IMR-90 (cell line): ENCODE measurements at regions not wholly inside any gene's neighbourhood (a gene's known extent, or its start where the extent isn't known, plus 50 kb on each side); places are given as distances from the start of the nearest gene placed in this dataset.

Source experiments
- ATAC-seq: fragments of 200-7000 bp; cut with Tn5 transposase; 2 replicates; pipeline ENCODE4 v1.9.1; 2020; ENCODE audit warnings: low read depth, mild to moderate bottlenecking, moderate library complexity
- BruUV-seq: library from RNA; stranded (reverse); fragments of 400-500 nt; replicated peaks from 2 replicates; lab custom pipeline; 2021; lab: Mats Ljungman, UMichigan
- CTCF ChIA-PET: fragments of 300-600 bp; formaldehyde crosslinking; extraction: SDS; loops from one replicate; lab custom pipeline; 2021; ENCODE audit warnings: antibody characterized with exemption; lab: Yijun Ruan, JAX
- POLR2A ChIA-PET: fragments of 300-600 bp; sonication (Branson Sonifier 250); formaldehyde crosslinking; loops from one replicate; lab custom pipeline; 2022; ENCODE audit warnings: antibody characterized with exemption; ENCODE audit not compliant: unreplicated experiment; lab: Charles Lee
- DNase-seq: peaks from one replicate; pipeline ENCODE4 v3.0.0; 2013
- H2AFZ ChIP-seq: replicated peaks from 2 replicates; pipeline ENCODE3; 2013; ENCODE audit warnings: low read length, mild to moderate bottlenecking; ENCODE audit not compliant: poor library complexity
- H2AK5ac ChIP-seq: 2 replicates; pipeline ENCODE4 v1.6.1; 2013; ENCODE audit warnings: low read depth, low read length, inconsistent platforms
- H2AK9ac ChIP-seq: replicated peaks from 2 replicates; pipeline ENCODE3; 2013; ENCODE audit warnings: mild to moderate bottlenecking, low read depth, low read length, moderate library complexity; ENCODE audit not compliant: poor library complexity
- H2BK120ac ChIP-seq: 2 replicates; pipeline ENCODE4 v1.6.1; 2013; ENCODE audit warnings: low read depth, low read length, inconsistent platforms
- H2BK15ac ChIP-seq: 3 replicates; pipeline ENCODE4 v1.6.1; 2013; ENCODE audit warnings: low read depth, low read length, inconsistent platforms
- H2BK20ac ChIP-seq: 2 replicates; pipeline ENCODE4 v1.6.1; 2013; ENCODE audit warnings: low read depth, mild to moderate bottlenecking, inconsistent platforms, low read length, moderate library complexity
- H2BK5ac ChIP-seq: 2 replicates; pipeline ENCODE4 v1.6.1; 2013; ENCODE audit warnings: mild to moderate bottlenecking, low read depth, low read length, inconsistent platforms; ENCODE audit not compliant: poor library complexity, severe bottlenecking
- H3K14ac ChIP-seq: replicated peaks from 2 replicates; pipeline ENCODE4 v1.6.1; 2013; ENCODE audit warnings: low read depth, low read length, inconsistent platforms
- H3K18ac ChIP-seq: 2 replicates; pipeline ENCODE4 v1.6.1; 2013; ENCODE audit warnings: low read depth, low read length, control low read depth
- H3K23ac ChIP-seq: 2 replicates; pipeline ENCODE4 v1.6.1; 2013; ENCODE audit warnings: low read depth, low read length, inconsistent platforms
- H3K27ac ChIP-seq: 2 replicates; pipeline ENCODE4 v1.5.1; 2013; ENCODE audit warnings: mild to moderate bottlenecking, control low read depth, low read length; ENCODE audit not compliant: insufficient read depth
- H3K27me3 ChIP-seq: 2 replicates; pipeline ENCODE4 v1.6.1; 2013; ENCODE audit warnings: low read length; ENCODE audit not compliant: control insufficient read depth, insufficient read depth
- H3K36me3 ChIP-seq: 2 replicates; pipeline ENCODE4 v1.6.1; 2013; ENCODE audit warnings: low read length, mixed read lengths; ENCODE audit not compliant: control insufficient read depth, insufficient read depth
- H3K4ac ChIP-seq: 2 replicates; pipeline ENCODE4 v1.6.1; 2013; ENCODE audit warnings: low read depth, low read length, inconsistent platforms
- H3K4me1 ChIP-seq: 2 replicates; pipeline ENCODE4 v1.6.1; 2013; ENCODE audit warnings: low read length, mixed read lengths; ENCODE audit not compliant: control insufficient read depth, insufficient read depth
- H3K4me2 ChIP-seq: 2 replicates; pipeline ENCODE4 v1.6.1; 2013; ENCODE audit warnings: low read depth, mild to moderate bottlenecking, control low read depth, low read length, moderate library complexity
- H3K4me3 ChIP-seq: 2 replicates; pipeline ENCODE4 v1.5.1; 2013; ENCODE audit warnings: low read depth, mild to moderate bottlenecking, control low read depth, low read length, moderate library complexity; ENCODE audit not compliant: insufficient read depth
- H3K56ac ChIP-seq: 2 replicates; pipeline ENCODE4 v1.6.1; 2013; ENCODE audit warnings: low read length, inconsistent platforms; ENCODE audit not compliant: insufficient read depth; ENCODE audit errors: extremely low read depth
- H3K79me1 ChIP-seq, 2 experiments: 2 replicates each; pipeline ENCODE4 v1.6.1; 2013; ENCODE audit warnings: low read length in 2 of 2, inconsistent platforms in 1 of 2, low read depth in 1 of 2
- H3K9ac ChIP-seq: 2 replicates; pipeline ENCODE4 v1.6.1; 2013; ENCODE audit warnings: low read depth, low read length, control low read depth
- H3K9me1 ChIP-seq: 2 replicates; pipeline ENCODE4 v1.6.1; 2013; ENCODE audit warnings: low read length, inconsistent platforms; ENCODE audit not compliant: insufficient read depth
- H3K9me3 ChIP-seq: 2 replicates; pipeline ENCODE4 v1.6.1; 2013; ENCODE audit warnings: low read length; ENCODE audit not compliant: control insufficient read depth, insufficient read depth
- H4K20me1 ChIP-seq: 2 replicates; pipeline ENCODE4 v1.6.1; 2013; ENCODE audit warnings: low read length, inconsistent platforms; ENCODE audit not compliant: insufficient read depth
- H4K5ac ChIP-seq: 2 replicates; pipeline ENCODE4 v1.6.1; 2013; ENCODE audit warnings: mild to moderate bottlenecking, low read depth, low read length, control low read depth
- H4K8ac ChIP-seq, 2 experiments: 2 replicates each; pipeline ENCODE4 v1.6.1; 2013; ENCODE audit warnings: low read depth in 2 of 2, low read length in 2 of 2, control low read depth in 1 of 2, inconsistent platforms in 1 of 2
- H4K91ac ChIP-seq: 2 replicates; pipeline ENCODE4 v1.6.1; 2013; ENCODE audit warnings: low read depth, low read length, inconsistent platforms; ENCODE audit not compliant: insufficient read depth
- FOS ChIP-seq: fragments of 150-350 bp; IDR thresholded peaks from 2 replicates; pipeline ENCODE4 v1.6.1; 2016; ENCODE audit warnings: low read depth, low read length
- NFE2L2 ChIP-seq: fragments of 150-350 bp; IDR thresholded peaks from 2 replicates; pipeline ENCODE4 v1.6.1; 2016; ENCODE audit warnings: low read depth, mild to moderate bottlenecking, low read length
- POLR2A ChIP-seq: IDR thresholded peaks from 2 replicates; pipeline ENCODE4 v1.6.1; 2012; ENCODE audit warnings: mild to moderate bottlenecking, low read depth, low read length
- RAD21 ChIP-seq: IDR thresholded peaks from 2 replicates; pipeline ENCODE4 v1.6.1; 2012; ENCODE audit warnings: low read length, improper control_type of control experiment
- SMC3 ChIP-seq: fragments of 150-350 bp; IDR thresholded peaks from 2 replicates; pipeline ENCODE4 v1.6.1; 2016; ENCODE audit warnings: low read depth, mild to moderate bottlenecking, antibody characterized with exemption, low read length, moderate library complexity
- WGBS, 2 experiments: methylation state at CpG; one replicate each; pipeline versions ENCODE4 v1.1.5 to v1.1.7; 2013; ENCODE audit warnings: missing lambda C conversion rate in 2 of 2; ENCODE audit not compliant: insufficient read length in 1 of 2; ENCODE audit errors: extremely low coverage in 2 of 2; 5-methylcytosine and 5-hydroxymethylcytosine counted together
- dilution Hi-C: fragments of 300-500 bp; cut with HindIII; formaldehyde crosslinking; loops from one replicate; pipeline ENCODE4 v1.14.3; 2018; ENCODE audit warnings: low sequenced_read_pairs; ENCODE audit not compliant: unreplicated experiment
- in situ Hi-C: fragments of 300-500 bp; cut with MboI; formaldehyde crosslinking; loops from 3 replicates; pipeline ENCODE4 v1.14.3; 2019; ENCODE audit warnings: low sequenced_read_pairs, inconsistent platforms, mixed read lengths
- intact Hi-C: fragments of 100-400 bp; cut with micrococcal nuclease; formaldehyde crosslinking; loops from 2 replicates; pipeline ENCODE4 v1.10.0; 2022
- TF ChIP-seq, protein P1 (sequence below): conservative IDR thresholded peaks from 2 replicates; pipeline ENCODE4 v1.5.1; 2012; ENCODE audit warnings: mild to moderate bottlenecking, low read depth, low read length, improper control_type of control experiment
- TF ChIP-seq, protein P2 (sequence below): fragments of 150-350 bp; IDR thresholded peaks from 2 replicates; pipeline ENCODE4 v1.6.1; 2017; ENCODE audit warnings: mild to moderate bottlenecking, antibody characterized with exemption, low read length, low read depth

GRCh38 chr1:30476911-30477459, 246.4 kb downstream of the MATN1 start:
- Histone ChIP-seq H3K36me3 (no peaks in the 10 kb centered on the region), H2BK15ac (no peak overlapping the region), H3K14ac (no peak overlapping the region), H4K8ac (no peak overlapping the region), H3K4me1 (no peaks in the 10 kb centered on the region), H2AK9ac (no peak overlapping the region), H3K4me3 (no peak overlapping the region), H4K91ac (no peak overlapping the region), H3K9me1 (no peaks in the 10 kb centered on the region), H4K20me1 (no peaks in the 10 kb centered on the region), H3K9me3 (peaks cover 9% of the 10 kb centered on the region; the same call in 1 of the 2 replicates), H3K79me1 (no peaks in the 10 kb centered on the region), H2AK5ac (no peak overlapping the region), H3K18ac (no peak overlapping the region), H3K23ac (no peak overlapping the region), H3K4ac (no peak overlapping the region), H2BK20ac (no peak overlapping the region), H3K56ac (no peak overlapping the region), H3K27ac (no peak overlapping the region), H2BK120ac (no peak overlapping the region), H4K5ac (no peak overlapping the region), H3K4me2 (no peak overlapping the region), H3K27me3 (no peaks in the 10 kb centered on the region), H2AFZ (no peak overlapping the region), H2BK5ac (peak overlapping the region; percentile 70), H3K9ac (no peak overlapping the region)
- ChIA-PET POLR2A (no interaction called here), CTCF (no interaction called here)
- dilution Hi-C loops: no loop called here
- BruUV-seq: no TSS peak
- intact Hi-C loops: no loop called here
- WGBS, 2 experiments: no CpG with 5 or more reads among the region's 8 CpGs
- no peak for DNase-seq
- in situ Hi-C loops: no loop called here
- no peak for ATAC-seq
- TF ChIP-seq, protein P1, sequence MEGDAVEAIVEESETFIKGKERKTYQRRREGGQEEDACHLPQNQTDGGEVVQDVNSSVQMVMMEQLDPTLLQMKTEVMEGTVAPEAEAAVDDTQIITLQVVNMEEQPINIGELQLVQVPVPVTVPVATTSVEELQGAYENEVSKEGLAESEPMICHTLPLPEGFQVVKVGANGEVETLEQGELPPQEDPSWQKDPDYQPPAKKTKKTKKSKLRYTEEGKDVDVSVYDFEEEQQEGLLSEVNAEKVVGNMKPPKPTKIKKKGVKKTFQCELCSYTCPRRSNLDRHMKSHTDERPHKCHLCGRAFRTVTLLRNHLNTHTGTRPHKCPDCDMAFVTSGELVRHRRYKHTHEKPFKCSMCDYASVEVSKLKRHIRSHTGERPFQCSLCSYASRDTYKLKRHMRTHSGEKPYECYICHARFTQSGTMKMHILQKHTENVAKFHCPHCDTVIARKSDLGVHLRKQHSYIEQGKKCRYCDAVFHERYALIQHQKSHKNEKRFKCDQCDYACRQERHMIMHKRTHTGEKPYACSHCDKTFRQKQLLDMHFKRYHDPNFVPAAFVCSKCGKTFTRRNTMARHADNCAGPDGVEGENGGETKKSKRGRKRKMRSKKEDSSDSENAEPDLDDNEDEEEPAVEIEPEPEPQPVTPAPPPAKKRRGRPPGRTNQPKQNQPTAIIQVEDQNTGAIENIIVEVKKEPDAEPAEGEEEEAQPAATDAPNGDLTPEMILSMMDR: no peak
- TF ChIP-seq, protein P2, sequence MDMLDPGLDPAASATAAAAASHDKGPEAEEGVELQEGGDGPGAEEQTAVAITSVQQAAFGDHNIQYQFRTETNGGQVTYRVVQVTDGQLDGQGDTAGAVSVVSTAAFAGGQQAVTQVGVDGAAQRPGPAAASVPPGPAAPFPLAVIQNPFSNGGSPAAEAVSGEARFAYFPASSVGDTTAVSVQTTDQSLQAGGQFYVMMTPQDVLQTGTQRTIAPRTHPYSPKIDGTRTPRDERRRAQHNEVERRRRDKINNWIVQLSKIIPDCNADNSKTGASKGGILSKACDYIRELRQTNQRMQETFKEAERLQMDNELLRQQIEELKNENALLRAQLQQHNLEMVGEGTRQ: no peak
- TF ChIP-seq SMC3 (no peak), NFE2L2 (no peak), RAD21 (no peak), FOS (no peak), POLR2A (no peak)
